ENCODE measurements at regions not wholly inside any gene's neighbourhood (a gene's known extent, or its start where the extent isn't known, plus 50 kb on each side); places are given as distances from the start of the nearest gene placed in this dataset.
"Not testable (repeated sequence)": the region's sequence is repeated elsewhere in the genome, so short reads cannot be mapped to it uniquely, and the experiment has no call there.

GRCh38 chr14:106753751-106754150 is 1227.4 kb downstream of the TMEM121 start:
- DNase-seq (ENCODE audit: low read depth): not testable (repeated sequence)

GRCh38 chr14:106757444-106757843 is 1231.1 kb downstream of the TMEM121 start:
- DNase-seq (ENCODE audit: low read depth): not testable (repeated sequence)

GRCh38 chr14:106761886-106762816 is 1235.8 kb downstream of the TMEM121 start:
- not testable (repeated sequence) for DNase-seq (ENCODE audit: low read depth)

GRCh38 chr14:106764968-106765369 is 1238.6 kb downstream of the TMEM121 start:
- DNase-seq (ENCODE audit: low read depth): not testable (repeated sequence)

DNA sequence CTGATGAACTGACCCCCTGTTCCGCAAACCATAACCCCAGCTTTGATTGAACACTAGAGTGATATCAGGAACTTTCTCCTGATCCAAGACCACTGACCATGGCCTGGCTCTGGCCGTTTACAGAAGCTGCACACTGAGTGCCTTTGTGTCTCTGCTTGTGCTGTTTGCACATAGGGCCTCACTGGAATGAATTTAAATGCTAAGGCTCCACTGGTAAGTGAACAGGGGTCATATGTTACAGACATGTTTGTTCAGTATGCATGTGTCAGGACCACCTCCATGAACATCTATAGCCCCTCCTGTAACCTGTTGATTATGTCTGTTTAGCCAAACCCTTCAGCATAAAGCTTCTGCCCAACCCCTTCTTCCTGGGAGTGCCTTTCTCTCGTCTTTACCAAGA is 1239.8 kb downstream of the TMEM121 start:
- no peak for DNase-seq (ENCODE audit: low read depth)

GRCh38 chr14:106766551-106767277 is 1240.3 kb downstream of the TMEM121 start:
- peak; percentile 30 for DNase-seq (ENCODE audit: low read depth)

DNA sequence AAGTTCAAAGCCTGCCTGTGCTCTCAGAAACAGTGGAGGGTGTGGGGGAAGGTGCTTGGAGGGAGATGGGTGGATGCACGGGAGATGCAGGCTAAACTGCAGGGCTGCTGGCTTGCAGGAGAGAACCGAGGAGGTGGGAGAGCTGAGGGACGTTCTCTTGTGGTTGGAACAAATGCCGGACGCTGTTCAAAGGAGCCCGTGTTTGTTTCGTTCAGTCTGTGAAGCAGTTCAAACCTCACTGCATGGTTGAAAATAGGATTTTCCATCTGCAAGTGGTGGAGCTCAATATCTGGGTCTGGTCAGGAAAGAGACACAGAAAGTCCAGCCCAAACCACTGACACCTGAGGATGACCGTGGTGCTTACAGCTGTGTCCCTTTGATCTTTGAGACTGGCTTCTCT is 1241.8 kb downstream of the TMEM121 start:
- not testable (repeated sequence) for DNase-seq (ENCODE audit: low read depth)

DNA sequence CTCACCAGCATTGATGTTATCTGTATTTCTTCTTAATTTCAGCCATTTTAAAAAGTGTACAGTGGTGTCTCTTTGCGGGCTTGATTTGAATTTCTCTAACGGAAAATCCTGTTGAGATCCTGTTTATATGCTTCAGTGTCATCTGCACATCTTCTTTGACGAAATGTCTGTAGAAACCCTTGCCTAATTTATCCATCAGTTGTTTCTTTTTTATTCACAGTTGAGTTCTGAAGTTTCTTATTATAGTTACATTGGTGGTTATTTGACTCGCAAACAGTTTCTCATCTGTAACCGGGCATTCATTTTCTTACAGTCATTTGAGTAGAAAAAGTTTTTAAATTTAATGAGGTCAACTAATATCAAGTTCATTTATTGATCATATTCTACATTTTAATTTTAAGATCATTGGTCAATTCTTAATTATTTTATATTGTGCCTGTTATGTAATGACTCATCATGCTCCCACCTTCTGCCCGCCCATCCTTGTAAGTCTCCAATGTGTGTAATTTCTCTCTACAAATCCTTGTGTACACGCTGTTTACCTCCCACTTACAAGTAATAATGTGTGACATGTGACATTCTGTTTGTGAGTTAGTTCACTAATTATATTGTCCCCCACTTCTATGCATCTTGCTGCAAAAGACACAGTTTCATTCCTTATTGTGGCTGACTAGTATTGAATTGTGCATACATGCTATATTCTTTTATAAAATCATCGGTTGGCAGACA is 1242.8 kb downstream of the TMEM121 start:
- DNase-seq (ENCODE audit: low read depth): not testable (repeated sequence)

DNA sequence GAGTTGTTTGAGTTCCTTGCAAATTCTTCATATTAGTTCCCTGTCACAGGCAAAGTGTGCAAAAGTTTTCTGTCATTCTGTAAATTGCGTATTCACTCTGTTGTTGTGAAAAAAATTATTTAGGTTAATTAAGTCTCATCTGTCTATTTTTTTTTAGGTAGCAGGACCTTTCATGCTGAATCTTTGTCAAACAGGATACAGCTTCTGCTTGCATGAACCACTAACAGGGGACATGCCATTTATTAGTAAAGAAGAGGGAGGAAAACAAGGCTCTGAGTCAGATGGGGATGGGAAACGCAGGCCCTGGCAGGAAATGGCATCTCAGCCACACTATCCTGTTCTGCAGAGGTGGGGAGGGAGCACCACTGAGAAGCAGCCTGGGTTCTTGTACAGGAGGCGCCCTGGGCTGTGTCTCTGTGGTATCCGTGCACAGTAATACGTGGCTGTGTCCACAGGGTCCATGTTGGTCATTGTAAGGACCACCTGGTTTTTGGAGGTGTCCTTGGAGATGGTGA is 1243.8 kb downstream of the TMEM121 start:
- not testable (repeated sequence) for DNase-seq (ENCODE audit: low read depth)

GRCh38 chr14:106774889-106775480 is 1248.6 kb downstream of the TMEM121 start:
- DNase-seq (ENCODE audit: low read depth): peak; percentile 71

DNA sequence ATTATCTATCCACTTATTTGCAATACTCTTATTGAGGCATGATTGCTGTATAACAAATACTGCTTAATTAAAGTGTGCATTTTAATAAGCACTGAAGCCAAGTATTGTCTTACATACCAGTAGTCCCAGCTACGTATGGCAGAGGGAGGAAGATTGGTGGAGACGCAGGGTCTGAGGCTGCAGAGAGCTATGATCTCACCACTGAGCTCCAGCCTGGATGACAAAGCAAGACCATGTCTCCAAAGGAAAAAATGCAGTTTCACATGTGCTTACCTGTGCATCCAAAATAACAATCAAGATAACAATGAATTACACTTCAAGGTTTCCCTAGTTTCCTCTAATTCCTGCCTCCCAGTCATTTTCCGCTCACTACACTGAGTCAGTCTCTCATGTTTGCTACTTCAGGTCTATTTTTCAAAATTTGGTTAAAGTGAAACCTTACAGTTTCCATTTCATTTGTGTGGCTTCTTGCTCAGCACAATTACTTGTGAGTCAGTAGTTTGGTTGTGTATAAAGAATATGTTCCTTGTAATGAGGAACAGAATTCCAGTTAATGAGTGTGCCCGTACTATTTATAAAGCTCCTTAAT is 1250.1 kb downstream of the TMEM121 start:
- DNase-seq (ENCODE audit: low read depth): no peak

GRCh38 chr14:106778986-106779385 is 1252.6 kb downstream of the TMEM121 start:
- no peak for DNase-seq (ENCODE audit: low read depth)

- no peak for DNase-seq (ENCODE audit: low read depth)
Observed at GRCh38 chr14:106786697-106787096, 1260.3 kb downstream of the TMEM121 start.

DNA sequence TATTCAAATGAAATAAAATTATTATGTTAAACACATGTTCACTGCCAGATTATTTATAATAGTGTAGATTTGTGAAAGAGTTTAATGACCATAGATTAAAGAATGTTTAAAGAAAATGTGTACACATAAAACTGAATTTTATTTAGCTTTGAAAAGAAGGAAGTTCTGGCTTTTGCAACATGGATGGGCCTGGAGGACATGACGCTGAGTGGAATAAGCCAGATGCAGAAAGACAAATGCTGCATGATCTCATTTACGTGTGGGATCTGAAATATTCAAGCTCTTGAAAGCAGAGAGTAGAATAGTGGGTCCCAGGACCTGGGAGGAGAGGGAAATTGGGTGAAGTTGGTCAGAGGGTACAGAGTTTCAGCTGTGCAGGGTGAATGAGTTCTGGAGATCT is 1261.2 kb downstream of the TMEM121 start:
- no peak for DNase-seq (ENCODE audit: low read depth)

DNA sequence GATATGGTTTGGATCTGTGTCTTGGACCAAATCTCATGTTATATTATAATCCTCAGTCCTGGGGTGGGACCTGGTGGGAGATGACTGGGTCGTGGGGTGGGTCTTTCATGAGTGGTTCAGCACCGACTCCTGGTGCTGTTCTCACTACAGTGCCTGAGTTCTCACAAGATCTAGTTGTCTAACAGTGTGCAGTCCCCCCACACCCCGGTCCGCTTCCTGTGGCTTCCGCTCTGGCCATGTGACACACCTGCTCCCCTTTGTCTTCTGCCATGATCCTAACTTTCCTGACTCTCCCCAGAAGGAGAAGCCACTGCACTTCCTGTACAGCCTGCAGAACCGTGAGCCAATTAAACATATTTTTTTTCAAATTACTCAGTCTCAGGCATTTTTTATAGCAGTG is 1262.2 kb downstream of the TMEM121 start:
- DNase-seq (ENCODE audit: low read depth): no peak

DNA sequence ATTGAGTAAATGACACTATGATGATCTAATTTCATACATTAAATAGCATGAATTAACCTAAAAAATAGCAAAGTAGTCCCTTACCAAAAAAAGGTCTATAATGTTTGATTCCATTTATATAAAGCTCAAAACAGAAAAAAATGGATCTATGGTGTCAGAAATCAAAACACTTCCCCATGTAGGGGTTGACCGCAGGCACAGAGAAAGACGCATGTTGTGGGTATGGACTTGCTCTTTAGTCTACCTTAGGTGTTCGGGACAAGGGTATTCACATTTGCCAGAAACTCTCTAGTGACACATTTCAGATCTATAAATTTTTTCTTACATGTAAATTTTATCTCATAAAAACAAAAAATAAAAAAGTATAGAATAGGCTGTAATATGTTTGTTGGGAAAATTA is 1262.9 kb downstream of the TMEM121 start:
- no peak for DNase-seq (ENCODE audit: low read depth)

DNA sequence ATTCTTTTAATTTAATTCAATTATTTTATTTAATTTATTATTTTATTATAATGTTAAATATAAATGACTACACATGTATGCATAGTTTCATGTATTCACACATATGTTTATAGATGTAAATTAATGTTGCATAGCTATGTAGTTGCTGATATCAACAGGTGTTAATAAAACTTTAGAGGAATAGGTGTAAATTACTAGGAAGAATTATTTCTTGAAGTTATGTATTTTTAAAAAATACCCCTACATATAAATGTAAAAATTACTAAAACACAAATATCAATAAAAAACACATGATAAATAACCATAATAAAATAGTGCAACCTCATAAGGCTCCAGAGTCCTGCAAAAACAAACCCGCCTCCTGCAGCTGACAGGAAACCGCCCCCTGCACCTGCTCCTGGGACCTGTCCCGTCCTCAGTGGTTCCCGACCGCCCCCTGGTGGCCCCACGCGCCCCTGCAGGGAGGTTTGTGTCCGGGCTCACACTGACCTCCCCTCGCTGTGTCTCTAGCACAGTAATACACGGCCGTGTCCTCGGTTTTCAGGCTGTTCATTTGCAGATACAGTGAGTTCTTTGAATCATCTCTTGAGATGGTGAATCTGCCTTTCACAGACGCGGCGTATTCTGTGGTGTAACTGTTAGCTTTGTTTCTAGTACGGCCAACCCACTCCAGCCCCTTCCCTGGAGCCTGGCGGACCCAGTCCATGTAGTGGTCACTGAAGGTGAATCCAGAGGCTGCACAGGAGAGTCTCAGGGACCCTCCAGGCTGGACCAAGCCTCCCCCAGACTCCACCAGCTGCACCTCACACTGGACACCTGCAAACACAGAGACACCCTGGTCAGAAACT is 1264.0 kb downstream of the TMEM121 start:
- DNase-seq (ENCODE audit: low read depth): peak; percentile 40

- DNase-seq (ENCODE audit: low read depth): no peak
Observed at GRCh38 chr14:106792543-106792942, 1266.2 kb downstream of the TMEM121 start.

GRCh38 chr14:106798166-106798565 is 1271.8 kb downstream of the TMEM121 start:
- DNase-seq (ENCODE audit: low read depth): not testable (repeated sequence)
